ENCODE measurements at regions not wholly inside any gene's neighbourhood (a gene's known extent, or its start where the extent isn't known, plus 50 kb on each side); places are given as distances from the start of the nearest gene placed in this dataset.

DNA sequence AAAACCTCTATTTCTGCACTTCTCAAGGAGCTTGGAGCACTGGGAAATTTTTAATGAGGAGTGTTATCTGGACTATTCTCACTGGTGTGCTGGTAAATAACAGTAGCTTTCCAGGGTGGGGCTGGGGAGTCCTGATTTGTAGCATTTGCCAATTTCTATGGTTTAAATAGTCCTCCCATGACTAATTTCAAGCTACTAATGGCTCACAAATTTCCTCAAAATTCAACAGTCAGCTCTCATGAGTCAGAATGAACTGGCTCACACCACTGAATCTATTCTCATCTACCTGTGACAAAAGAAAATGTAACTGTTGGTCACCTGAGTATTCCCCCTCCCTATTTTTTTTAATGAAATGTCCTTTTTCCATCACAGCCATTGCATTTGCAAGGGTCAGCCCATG is 449.6 kb downstream of the KIF16B start:
- H3K4me1 Mint-ChIP-seq (ENCODE audit: low read depth): no peaks in the 10 kb centered on the region
- no peaks in the 10 kb centered on the region for H3K27me3 Mint-ChIP-seq
- TF ChIP-seq, protein P1, sequence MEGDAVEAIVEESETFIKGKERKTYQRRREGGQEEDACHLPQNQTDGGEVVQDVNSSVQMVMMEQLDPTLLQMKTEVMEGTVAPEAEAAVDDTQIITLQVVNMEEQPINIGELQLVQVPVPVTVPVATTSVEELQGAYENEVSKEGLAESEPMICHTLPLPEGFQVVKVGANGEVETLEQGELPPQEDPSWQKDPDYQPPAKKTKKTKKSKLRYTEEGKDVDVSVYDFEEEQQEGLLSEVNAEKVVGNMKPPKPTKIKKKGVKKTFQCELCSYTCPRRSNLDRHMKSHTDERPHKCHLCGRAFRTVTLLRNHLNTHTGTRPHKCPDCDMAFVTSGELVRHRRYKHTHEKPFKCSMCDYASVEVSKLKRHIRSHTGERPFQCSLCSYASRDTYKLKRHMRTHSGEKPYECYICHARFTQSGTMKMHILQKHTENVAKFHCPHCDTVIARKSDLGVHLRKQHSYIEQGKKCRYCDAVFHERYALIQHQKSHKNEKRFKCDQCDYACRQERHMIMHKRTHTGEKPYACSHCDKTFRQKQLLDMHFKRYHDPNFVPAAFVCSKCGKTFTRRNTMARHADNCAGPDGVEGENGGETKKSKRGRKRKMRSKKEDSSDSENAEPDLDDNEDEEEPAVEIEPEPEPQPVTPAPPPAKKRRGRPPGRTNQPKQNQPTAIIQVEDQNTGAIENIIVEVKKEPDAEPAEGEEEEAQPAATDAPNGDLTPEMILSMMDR (IDR thresholded peaks at IDR 0.05): no peak
- Histone ChIP-seq H3K9me3 (ENCODE audit: control insufficient read depth in 1 of 2, insufficient read depth in 1 of 2, low read length in 2 of 2) (peaks cover 0 to 3% of the 10 kb centered on the region in 2 experiments), H3K27me3 (ENCODE audit: control insufficient read depth in 1 of 2, insufficient read depth in 2 of 2, low read length in 2 of 2) (no peaks in the 10 kb centered on the region), H3K4me3 (ENCODE audit: low read length) (no peak overlapping the region), H3K27ac (ENCODE audit: low read depth in 1 of 2, low read length in 2 of 2) (no peak overlapping the region), H3K4me1 (ENCODE audit: insufficient read depth, low read length) (no peaks in the 10 kb centered on the region), H3K36me3 (ENCODE audit: insufficient read depth, low read length) (no peaks in the 10 kb centered on the region)
- ChIA-PET CTCF (no interaction called here), POLR2A (no interaction called here)
- H3K4me3 Mint-ChIP-seq: no peak overlapping the region
- H3K27ac Mint-ChIP-seq: no peak overlapping the region
- ATAC-seq (ENCODE audit: poor library complexity): no peak
- H3K36me3 Mint-ChIP-seq (ENCODE audit: low read depth): no peaks in the 10 kb centered on the region
- peaks cover 2% of the 10 kb centered on the region for H3K9me3 Mint-ChIP-seq
- DNase-seq: no peak
- intact Hi-C loops (cut with DNase I, micrococcal nuclease): no loop called here

- Mint-ChIP-seq H3K27ac (no peak overlapping the region), H3K27me3 (no peaks in the 10 kb centered on the region), H3K4me1 (ENCODE audit: low read depth) (no peaks in the 10 kb centered on the region), H3K36me3 (ENCODE audit: low read depth) (no peaks in the 10 kb centered on the region), H3K4me3 (no peak overlapping the region), H3K9me3 (no peaks in the 10 kb centered on the region)
- no peak for DNase-seq
- ChIA-PET POLR2A (no interaction called here), CTCF (no interaction called here)
- Histone ChIP-seq H3K27ac (ENCODE audit: low read depth in 1 of 2, low read length in 2 of 2) (no peak overlapping the region), H3K4me3 (ENCODE audit: low read length) (no peak overlapping the region), H3K36me3 (ENCODE audit: insufficient read depth, low read length) (no peaks in the 10 kb centered on the region), H3K27me3 (ENCODE audit: control insufficient read depth in 1 of 2, insufficient read depth in 2 of 2, low read length in 2 of 2) (no peaks in the 10 kb centered on the region), H3K9me3 (ENCODE audit: control insufficient read depth in 1 of 2, insufficient read depth in 1 of 2, low read length in 2 of 2) (no peaks in the 10 kb centered on the region), H3K4me1 (ENCODE audit: insufficient read depth, low read length) (no peaks in the 10 kb centered on the region)
- ATAC-seq (ENCODE audit: poor library complexity): no peak
- intact Hi-C loops (cut with DNase I, micrococcal nuclease): no loop called here
- TF ChIP-seq, protein P1 (IDR thresholded peaks at IDR 0.05): no peak
These were observed 453.3 kb downstream of the KIF16B start for GRCh38 chr20:16119909-16120308.

DNA sequence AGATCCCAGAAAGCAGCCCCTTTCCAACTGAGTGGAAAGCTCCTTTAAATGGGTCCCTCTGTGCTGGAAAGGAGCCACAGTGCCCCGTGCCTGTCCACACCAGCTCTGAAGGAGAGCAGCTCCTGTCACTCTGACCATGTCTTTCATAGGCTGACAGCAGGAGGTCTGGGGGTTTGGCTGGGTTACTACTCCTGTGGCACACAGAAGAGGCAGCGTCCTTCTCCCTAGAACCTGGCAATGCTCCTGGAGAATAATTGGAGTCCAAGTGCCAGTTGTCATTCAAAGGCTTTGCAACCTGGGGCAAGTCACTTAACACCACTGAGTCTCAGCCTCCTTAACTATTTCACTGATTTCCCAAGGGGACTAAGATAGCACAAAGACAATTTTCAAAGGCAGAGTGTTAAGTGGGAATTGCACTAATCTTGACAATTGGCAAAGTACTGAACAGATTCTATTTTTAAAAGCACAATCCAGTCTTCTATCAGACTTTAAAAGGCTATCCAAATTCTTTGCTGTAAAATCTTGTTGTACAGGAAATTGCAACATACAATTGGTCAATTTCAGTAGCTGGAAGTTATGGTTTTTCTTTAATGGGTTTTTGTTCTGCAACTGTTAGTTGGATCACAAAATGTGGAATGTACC is 457.2 kb downstream of the KIF16B start:
- CTCF ChIA-PET: no interaction called here
- no peaks in the 10 kb centered on the region for H3K4me1 Mint-ChIP-seq (ENCODE audit: low read depth)
- intact Hi-C loops (cut with DNase I, micrococcal nuclease): no loop called here
- no peak overlapping the region for H3K27ac Mint-ChIP-seq
- no peaks in the 10 kb centered on the region for H3K36me3 Mint-ChIP-seq (ENCODE audit: low read depth)
- H3K27me3 Mint-ChIP-seq: no peaks in the 10 kb centered on the region
- Histone ChIP-seq H3K27ac (ENCODE audit: low read depth in 1 of 2, low read length in 2 of 2) (no peak overlapping the region), H3K4me1 (ENCODE audit: insufficient read depth, low read length) (no peaks in the 10 kb centered on the region), H3K27me3 (ENCODE audit: control insufficient read depth in 1 of 2, insufficient read depth in 2 of 2, low read length in 2 of 2) (no peaks in the 10 kb centered on the region), H3K4me3 (ENCODE audit: low read length) (no peak overlapping the region), H3K9me3 (ENCODE audit: control insufficient read depth in 1 of 2, insufficient read depth in 1 of 2, low read length in 2 of 2) (no peaks in the 10 kb centered on the region), H3K36me3 (ENCODE audit: insufficient read depth, low read length) (no peaks in the 10 kb centered on the region)
- no peaks in the 10 kb centered on the region for H3K9me3 Mint-ChIP-seq
- TF ChIP-seq, protein P1 (IDR thresholded peaks at IDR 0.05): no peak
- DNase-seq (no peak), ATAC-seq (ENCODE audit: poor library complexity) (no peak)
- POLR2A ChIA-PET: no interaction called here
- H3K4me3 Mint-ChIP-seq: no peak overlapping the region

Measured in CD4-positive, alpha-beta T cell (primary cell).